Germinal center (tissue), 1 donor: ENCODE measurements at regions not wholly inside any gene's neighbourhood (a gene's known extent, or its start where the extent isn't known, plus 50 kb on each side); places are given as distances from the start of the nearest gene placed in this dataset.
"Not testable (repeated sequence)": the region's sequence is repeated elsewhere in the genome, so short reads cannot be mapped to it uniquely, and the experiment has no call there.

Experiments used
- DNase-seq: peaks from one replicate; pipeline ENCODE4 v3.0.0; 2012; ENCODE audit warnings: mixed read lengths, low spot score

DNA sequence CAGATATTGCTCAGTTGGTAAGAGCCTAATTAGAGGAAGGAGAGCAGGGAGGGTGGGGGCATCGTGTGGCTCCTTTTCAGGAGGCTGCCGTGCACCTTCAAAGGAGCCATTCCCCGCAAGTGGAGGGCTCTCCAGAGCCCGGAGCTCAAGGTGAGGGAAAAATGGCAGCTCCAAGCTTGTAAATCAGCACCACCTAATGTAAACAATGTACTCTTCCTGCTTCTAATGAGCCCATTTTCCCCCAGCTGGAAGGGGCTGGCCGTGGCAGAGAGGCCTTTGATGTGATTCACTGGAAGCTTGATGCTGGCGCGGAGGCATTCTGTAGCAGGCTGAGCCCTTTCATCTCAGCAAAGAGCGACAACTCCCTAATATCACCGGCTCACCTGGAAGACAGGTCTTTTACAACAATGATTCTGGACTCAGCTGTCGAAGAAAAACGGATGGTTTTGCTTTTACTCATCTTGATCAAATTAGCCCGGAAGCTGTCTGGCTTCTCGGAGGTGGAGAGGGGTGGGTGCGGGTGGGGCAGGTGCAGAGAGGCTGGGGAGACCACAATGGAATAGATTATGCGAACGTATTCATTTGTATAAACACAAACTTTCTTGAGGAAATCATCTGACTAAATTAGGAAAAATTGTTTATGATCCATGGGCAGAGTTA lies 112.5 kb downstream of the RRAGC start:
- no peak for DNase-seq

DNA sequence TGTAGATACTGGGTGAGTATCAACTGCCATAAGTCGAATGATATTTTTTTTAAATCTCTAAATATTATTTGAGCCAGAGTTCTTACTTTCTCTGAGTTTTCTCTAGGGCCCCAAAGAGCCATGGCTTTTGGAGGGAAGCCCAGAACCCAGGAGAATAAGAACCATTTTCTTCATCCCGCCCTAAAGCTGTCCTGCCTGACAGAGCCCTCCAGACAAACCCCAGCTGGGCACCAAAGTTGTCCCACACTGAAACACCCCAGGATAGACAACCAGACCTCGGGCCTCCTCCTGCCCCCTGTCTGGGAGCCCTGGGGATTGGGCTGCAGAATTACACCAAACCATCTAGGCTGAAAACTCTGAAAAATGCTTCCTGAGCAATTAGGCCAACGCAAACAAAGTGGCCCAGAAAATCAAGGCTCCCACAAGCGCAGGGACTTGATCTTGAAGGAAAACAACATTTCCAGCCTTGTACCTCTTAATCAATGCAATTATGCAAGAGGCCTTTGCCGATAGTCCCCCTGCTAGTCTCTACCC lies 113.1 kb downstream of the RRAGC start:
- DNase-seq, result no peak

DNA sequence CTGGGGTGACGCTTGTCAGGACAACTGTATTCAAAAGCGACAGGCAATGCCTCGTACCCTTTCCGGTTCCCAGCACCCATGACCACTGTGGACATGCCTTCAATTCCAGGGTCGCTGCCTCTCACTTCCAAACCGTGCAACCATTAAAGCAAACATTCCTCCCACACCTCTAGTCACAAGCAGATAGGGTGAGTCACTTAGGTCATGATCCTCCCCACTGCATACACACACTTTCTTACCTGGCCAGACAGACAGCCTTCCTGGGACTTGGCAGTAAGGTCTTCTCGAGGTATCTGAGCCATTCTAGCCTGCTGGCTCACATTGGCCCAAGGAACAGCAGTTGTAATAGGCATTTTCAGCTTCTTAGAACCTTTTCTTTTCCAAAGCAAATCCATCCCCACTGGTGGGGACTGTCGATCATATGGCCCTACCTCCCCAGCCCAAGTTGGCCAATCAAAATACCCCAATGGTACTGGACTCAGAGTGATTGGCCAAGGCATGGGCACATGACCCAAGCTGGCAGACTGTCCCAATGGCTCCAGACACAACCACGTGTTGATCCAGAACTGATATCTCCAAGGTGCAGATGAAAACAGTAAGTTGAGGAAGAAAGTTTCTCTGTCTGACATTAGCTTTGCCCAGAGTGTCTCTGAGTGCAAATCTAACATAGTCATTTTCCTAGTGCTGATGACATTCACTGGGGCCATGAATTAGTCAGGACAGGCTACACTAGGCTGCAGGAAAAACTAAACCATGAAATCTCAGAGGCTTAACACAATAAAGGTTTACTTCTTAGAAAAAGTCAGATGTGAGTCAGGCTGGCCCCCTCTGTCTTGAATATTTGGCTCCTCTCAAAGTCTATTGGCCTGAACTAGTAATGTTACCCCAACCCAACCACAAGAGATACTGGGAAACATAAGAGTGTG lies 113.8 kb downstream of the RRAGC start:
- no peak for DNase-seq

DNA sequence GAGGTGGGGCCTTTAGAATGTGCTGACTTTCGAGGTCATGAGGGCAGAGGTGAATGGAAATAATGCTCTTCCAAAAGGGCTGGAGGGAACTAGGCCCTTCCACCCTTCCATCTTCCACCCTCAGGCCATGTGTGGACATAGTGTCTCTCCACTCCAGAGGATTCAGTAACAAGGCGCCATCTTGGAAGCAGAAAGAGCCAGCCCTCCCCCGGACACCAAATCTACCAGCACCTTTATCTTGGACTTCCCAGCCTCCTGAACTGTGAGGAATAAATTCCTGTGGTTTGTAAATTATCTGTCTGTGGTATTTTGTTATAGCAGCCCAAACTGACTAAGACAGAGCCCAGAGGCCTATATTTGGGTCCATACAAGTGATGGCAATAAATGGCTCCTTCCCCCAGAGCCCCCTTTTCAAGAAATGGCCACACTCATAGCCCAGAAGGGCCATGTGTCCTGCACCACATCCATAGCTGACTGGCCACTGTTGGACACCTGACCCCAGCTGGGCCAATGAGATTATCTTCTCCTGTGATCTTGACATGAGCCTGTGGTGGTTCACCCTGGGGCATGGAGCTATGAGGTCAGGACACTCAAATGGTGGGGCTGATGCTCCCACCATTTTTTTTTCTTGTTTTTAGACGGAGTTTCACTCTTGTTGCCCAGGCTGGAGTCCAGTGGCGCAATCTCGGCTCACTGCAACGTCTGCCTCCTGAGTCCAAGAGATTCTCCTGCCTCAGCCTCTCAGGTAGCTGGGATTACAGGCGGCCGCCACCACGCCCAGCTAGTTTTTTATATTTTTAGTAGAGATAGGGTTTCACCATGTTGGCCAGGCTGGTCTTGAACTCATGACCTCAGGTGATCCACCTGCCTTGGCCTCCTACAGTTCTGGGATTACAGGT lies 114.9 kb downstream of the RRAGC start:
- DNase-seq, result no peak

DNA sequence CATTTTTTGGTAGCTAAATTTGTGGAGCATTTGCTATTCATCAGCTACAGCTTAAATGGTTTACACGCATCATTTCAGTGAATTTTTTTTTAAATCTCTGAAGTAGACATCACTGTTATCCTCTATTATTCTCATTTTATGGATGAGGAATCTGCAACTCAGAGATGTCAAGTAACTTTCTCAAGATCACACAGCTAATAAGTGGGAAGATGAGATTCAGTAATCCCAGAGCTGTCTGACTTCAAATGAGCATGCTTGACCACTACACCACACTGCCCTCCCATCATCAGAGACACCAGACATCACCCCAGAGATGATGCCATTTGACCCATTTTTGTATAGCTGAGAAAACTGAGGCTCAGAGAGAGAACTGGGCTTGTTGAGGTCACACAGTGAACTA lies 116.4 kb downstream of the RRAGC start:
- no peak for DNase-seq

DNA sequence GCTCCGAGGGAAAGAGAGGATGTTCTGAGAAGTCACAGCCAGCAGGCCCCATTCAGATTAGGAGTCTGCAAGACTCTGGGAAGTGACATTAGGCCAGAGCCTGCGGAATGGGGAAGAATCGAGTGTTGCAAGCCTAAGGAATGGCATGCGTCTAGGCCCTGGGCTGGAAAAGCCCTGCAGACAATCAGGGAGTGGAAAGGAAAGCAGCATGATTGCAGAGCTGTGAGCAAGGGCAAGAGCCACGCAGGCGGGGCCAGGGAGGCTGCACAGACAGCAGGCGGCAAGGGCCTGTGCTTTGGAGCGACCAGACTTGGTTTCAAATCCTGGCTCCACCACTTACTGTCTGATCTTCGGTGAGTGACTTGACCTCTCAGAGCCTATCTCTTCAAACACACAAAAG lies 118.2 kb downstream of the RRAGC start:
- no peak for DNase-seq

DNA sequence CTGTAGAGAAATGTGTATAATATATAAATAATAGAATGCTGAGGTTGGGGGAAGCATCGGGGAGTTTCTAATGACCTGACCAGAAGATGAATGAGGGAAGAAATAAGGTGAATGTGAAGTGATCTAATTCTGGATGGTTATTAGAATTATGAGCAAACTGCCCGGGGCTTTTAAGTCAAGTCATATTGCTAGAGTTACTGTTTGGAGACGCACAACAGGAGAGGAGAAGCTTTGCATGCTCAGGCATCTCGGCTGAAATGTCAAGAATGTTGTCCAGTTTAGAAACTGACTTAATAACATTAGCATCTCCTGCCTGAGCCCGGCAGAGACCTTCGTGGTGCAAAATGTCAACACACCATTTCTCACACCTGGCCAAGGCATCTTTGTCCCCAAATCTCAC lies 119.1 kb downstream of the RRAGC start:
- no peak for DNase-seq

DNA sequence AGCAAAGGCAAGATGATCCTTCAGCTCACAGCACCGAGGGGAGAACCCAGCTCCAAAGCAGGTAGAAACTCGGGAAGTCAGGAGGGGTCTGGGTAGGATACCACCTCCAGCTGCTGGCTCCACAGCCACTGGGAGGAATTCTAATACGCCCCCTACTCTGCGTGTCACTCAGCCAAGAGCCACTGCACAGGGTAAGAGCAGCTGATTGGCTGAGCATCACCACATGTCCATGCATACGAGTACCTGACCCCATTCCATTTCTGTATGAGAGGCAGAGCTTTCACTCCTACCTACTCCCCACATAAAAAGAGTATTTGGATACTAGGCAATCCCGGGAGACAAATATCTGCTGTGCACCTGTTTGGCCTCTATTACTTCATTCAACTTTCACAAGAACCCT lies 121.4 kb downstream of the RRAGC start:
- no peak for DNase-seq

DNA sequence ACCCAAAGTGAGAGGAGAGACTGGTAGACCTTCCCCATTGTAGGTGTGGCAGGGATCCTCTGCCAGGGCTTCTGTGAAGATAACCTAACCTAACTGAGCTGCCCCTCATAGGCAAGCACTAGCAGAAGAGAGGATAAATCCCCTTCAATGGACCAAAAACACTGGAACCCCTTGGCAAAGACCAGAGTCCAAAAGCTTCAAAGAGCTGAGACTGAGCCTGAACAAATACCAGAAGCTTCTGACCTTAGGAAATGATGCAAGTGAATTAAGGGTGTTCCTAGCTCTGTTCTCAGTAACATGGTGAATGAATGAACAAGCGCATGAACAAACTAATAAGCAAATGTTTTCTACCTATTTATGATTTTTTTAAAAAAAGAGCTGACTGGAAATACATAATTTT lies 123.2 kb downstream of the RRAGC start:
- no peak for DNase-seq

DNA sequence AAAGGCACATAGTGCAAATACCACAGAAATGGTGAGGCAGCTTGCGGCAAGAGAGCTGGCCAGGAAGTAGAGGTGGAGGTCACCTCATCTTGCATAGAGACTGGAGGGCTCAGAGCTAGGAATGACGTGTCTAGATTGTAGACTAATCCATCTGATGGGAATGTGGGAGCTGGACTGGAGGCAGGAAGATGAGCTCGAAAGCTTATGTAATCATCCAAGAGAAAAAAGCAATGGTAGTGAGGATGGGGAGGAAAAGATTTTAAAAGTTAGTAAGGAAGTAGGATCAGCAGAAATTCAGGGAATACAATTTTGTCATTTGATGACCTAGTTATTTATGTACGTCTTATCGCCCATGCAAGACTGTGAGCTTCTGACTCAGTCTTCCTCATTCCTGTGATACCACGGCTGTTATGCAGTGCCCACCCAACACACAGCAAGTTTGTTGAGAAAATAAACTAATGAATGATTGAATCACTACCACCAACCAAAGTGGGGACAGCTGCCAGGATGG lies 123.9 kb downstream of the RRAGC start:
- no peak for DNase-seq

DNA sequence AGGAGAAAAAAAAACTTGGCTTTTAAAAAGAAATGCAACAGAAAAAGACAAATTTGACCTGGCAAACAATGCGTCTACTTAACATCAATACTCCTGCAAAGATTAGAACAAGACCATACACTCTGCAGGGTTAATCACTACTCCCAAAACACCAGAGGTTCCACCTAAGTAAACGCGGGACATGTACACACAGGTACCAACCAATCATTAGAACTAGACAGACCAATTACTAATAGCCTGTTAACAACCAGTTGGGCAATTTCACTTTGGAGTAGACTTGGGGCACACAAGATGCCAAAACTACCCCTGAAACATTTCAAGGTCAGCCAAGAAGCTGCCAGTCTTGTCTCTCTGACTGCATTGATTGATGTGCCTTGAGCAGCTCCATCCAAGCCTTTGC lies 125.8 kb downstream of the RRAGC start:
- no peak for DNase-seq

DNA sequence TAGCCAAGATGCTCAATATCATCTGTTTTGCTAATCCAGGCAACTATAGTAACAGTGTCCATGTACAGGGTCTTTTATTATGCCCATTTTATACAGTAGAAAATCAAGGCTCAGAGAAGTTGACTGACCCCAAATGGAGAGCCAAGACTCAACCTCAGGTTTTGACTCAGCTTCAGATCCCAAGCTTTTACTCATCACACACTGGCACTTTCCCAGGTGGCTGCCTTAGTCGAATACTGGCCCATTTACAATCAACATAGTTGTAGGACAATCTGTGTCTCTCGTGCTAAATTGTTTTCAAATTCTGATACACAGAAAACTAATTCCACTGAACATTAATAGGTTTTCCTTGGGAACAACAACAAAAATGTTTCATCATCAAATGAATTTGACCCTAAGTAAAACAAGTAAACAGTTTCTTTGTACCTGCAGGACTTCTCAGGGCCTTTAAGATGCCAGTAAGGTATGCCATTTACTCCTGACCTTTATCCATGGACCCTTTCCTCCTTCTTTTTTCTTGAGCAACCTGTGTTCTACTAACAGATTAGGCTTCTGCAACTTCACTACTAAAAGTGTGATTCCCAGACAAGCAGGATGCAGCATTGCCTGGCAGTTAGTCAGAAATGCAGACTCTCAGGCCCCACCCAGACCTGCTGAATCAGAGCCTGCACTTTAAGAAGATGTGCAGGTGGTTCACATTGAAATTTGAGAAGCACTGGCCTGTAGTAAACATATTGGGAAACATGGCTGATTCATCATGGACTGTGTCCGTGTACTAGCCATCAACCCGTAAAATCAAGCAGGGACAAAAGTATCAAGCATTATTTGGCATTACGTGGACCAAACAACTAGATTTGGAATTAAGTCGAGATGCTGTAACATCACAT lies 128.8 kb downstream of the RRAGC start:
- no peak for DNase-seq

DNA sequence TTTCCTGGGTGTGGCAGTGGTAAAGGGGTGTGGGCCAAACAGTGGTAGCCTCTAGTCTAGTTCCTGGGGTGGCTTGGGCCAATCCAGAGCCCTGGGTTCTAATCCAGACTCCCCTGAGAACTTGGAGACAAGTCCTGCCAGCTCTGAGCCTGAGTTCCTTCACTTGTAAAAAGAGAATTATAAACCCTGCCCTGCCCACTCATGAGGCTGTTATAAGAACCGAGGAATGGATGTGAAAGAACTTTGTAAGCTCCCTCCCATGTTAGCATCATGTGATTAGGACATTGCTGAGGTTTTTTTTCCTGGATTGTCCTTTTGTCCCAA lies 131.0 kb downstream of the RRAGC start:
- DNase-seq, result no peak

DNA sequence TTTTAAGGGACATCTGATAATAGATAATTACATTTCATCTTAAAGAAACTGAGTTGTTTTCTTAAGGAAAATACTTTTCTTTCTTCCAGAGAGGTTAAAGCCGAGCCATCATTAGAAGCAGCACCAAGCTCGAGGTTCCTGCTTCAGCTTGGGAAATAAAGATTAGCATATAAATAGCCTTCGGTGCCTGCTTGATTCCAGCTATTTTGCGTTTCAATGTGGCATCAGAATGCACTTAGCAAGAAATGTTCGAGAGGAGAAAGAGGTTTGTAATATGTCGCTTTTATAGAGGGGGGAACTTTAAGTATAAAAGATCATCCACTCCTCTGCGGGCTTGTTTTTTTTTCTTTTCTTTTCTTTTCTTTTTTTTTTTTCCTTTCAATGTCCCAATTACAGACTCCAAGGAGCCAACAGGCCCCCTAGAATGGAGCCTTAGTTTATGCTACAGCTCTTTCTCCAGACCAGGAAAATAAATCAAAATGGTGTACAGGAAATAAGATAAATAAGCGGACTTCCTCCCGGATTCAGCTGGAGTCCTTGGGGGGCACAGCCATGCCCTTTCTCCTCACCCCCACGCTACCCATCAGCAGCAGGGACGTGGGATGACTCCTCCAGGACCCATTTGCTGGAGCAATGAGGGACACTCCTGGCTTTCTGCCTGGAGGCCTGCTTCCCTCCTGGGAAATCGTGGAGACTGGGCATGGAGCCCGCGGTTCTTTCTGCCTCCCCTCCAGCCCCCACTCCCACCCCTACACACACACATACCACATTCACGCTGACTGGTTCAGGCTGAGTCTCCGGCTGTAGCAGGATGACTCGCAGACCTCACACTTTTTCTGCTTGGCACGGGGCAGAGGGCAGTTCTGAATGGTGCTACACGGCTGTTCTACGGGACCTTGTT lies 131.6 kb downstream of the RRAGC start:
- DNase-seq, result no peak

DNA sequence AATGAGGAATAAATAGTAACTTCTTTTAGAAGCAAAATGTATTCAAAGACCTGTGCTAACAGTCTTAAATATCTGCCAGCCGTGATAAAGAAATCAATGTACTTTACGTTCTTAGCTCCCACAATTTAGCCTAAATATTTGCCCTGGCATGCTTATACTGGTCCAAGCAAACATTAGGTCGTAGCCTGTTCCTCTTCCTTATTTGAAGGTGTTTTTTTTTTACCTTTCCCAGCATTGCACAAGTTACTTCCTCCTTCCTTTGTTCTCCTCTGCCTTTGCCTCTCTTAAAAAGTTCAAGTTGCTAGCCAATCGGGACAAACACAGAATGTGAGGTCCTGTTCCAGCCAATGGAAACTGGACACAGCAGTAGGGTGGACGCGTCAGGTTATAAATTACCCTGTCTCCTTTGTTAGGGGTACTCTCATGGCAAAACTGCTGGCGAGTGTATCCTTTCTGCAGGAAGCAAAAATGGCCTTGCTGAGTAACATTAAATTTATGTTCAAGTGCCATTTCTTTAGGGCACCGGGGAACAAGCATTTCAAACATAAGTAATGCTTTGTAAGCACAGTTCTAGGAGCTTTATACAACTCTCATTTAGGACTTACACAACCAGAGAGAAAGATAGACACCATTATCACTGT lies 134.1 kb downstream of the RRAGC start:
- not testable (repeated sequence) for DNase-seq

DNA sequence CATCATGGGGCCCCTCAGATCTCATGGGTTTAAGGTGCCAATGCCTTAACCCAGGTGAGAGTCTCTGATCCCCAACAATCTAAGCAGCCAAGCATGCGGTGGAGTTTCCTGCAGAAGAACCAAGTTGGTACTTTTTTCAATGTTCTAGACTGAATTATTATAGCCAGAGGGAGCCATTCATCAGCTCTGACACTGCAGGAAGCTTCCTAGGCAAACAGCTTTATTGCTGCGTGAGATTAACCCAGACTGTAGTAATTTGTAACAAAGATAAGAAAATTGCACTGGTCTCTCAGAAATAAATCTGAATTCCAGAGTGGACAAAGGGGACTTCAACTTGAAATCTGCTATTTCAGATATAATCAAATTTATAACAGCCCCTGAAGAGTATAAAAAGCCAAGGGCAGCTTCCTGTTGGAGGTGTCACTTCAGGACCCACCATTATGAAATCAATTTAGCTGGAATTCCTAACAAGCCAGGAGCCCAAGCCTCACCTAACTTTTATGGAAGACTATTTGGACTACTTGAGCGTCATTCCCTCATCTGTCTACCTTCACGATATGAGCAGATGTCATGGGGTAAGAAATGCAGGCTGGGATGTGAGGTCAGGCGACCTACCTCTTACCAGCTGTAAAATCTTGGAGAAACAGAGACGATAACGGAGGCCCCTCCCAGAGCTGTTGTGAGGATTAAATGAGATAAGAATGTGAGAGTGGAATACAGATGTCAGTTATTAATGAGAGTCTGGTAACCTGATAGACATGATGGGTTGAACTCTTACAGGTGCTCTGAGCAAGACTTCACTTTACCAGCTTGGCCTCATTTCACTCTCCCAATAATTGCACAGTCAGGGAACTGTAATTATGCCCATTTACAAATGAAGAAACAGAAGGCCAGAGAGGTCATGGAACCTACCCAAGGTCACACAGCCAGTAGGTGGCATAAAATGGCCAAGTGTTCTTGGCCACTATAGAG lies 135.1 kb downstream of the RRAGC start:
- DNase-seq, result no peak

DNA sequence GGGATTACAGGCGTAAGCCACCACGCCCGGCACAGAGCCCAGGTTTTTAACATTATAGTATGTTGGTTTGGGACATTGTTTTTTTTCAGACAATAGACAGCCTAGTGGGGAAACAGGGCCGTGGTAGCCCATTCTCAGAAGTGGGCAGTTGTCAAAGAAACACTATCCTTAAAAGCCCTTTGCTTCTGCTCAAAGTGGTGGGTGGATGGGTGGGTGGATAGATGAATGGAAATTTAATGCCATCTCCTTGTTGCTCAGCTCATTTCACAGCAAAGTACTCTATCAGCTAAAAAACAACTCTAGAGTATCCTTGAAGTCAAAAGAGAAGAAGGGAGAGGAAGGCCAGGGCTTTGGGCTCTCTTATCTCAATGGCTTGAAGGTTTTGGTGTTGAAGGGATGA lies 137.8 kb downstream of the RRAGC start:
- no peak for DNase-seq

DNA sequence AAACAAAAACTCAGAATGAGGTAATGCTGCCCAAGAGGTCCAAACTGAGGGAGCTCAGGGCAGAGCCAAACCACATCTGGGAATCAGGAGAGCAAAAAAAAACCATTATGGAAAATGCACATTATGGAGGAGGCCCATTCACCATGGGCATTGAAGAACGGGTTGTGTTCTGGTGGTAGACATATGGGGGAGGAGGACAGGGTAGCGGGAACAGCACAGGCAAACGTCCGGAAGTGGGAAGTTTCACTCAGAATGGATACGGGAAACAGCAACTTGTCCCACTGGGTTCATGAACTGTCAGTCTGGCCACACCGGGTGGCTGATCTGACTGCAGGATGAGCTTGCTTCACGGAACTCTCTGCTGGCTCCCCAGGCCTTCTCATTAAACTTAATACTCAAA lies 139.7 kb downstream of the RRAGC start:
- DNase-seq, result no peak
